H9 (cell line): ENCODE measurements at regions not wholly inside any gene's neighbourhood (a gene's known extent, or its start where the extent isn't known, plus 50 kb on each side); places are given as distances from the start of the nearest gene placed in this dataset.
A peak's percentile ranks its signal among the peaks of the same experiment; 100 is the strongest.

Source experiments
- DNase-seq: peaks from one replicate; pipeline ENCODE4 v3.0.0-alpha.2; 2017
- H2AFZ ChIP-seq: one replicate; pipeline ENCODE4 v1.6.1; 2013; ENCODE audit warnings: mild to moderate bottlenecking, low read length, control low read depth, moderate library complexity
- H2AK5ac ChIP-seq: 2 replicates; pipeline ENCODE4 v1.6.1; 2013; ENCODE audit warnings: low read length, control low read depth, mixed read lengths; ENCODE audit not compliant: insufficient read length
- H2BK120ac ChIP-seq: one replicate; pipeline ENCODE4 v1.6.1; 2013; ENCODE audit warnings: low read depth, mild to moderate bottlenecking, low read length, control low read depth, inconsistent platforms; ENCODE audit not compliant: poor library complexity, severe bottlenecking
- H2BK12ac ChIP-seq: 2 replicates; pipeline ENCODE4 v1.6.1; 2013; ENCODE audit warnings: low read length, control low read depth, mixed read lengths, low read depth; ENCODE audit not compliant: insufficient read length
- H2BK15ac ChIP-seq: 2 replicates; pipeline ENCODE4 v1.6.1; 2013; ENCODE audit warnings: low read depth, low read length, control low read depth
- H2BK20ac ChIP-seq: one replicate; pipeline ENCODE4 v1.6.1; 2013; ENCODE audit warnings: low read depth, mild to moderate bottlenecking, low read length, control low read depth, inconsistent platforms; ENCODE audit not compliant: poor library complexity, severe bottlenecking
- H2BK5ac ChIP-seq: 2 replicates; pipeline ENCODE4 v1.6.1; 2013; ENCODE audit warnings: low read length, control low read depth, mixed read lengths; ENCODE audit not compliant: insufficient read length
- H3K14ac ChIP-seq: 2 replicates; pipeline ENCODE4 v1.6.1; 2013; ENCODE audit warnings: low read length, control low read depth; ENCODE audit not compliant: insufficient read depth
- H3K18ac ChIP-seq: 2 replicates; pipeline ENCODE4 v1.6.1; 2013; ENCODE audit warnings: low read depth, mild to moderate bottlenecking, mixed read lengths, low read length, control low read depth; ENCODE audit not compliant: insufficient read length
- H3K23ac ChIP-seq: 2 replicates; pipeline ENCODE4 v1.6.1; 2013; ENCODE audit warnings: low read length, control low read depth, mixed read lengths, low read depth; ENCODE audit not compliant: insufficient read length
- H3K23me2 ChIP-seq: 2 replicates; pipeline ENCODE4 v1.6.1; 2013; ENCODE audit warnings: low read depth, mild to moderate bottlenecking, mixed read lengths, low read length, control low read depth; ENCODE audit not compliant: insufficient read length, poor library complexity, severe bottlenecking
- H3K27ac ChIP-seq: 2 replicates; pipeline ENCODE4 v1.5.1; 2013; ENCODE audit warnings: low read length, control low read depth, mixed read lengths, low read depth; ENCODE audit not compliant: insufficient read length
- H3K27me3 ChIP-seq: 2 replicates; pipeline ENCODE4 v1.6.1; 2013; ENCODE audit warnings: low read length, control low read depth, inconsistent platforms; ENCODE audit not compliant: insufficient read depth
- H3K4ac ChIP-seq: 2 replicates; pipeline ENCODE4 v1.6.1; 2013; ENCODE audit warnings: low read depth, mild to moderate bottlenecking, control low read depth, inconsistent platforms, low read length, moderate library complexity
- H3K4me1 ChIP-seq: 2 replicates; pipeline ENCODE4 v1.6.1; 2013; ENCODE audit warnings: low read length, control low read depth, inconsistent platforms; ENCODE audit not compliant: insufficient read depth
- H3K4me2 ChIP-seq: 2 replicates; pipeline ENCODE4 v1.6.1; 2013; ENCODE audit warnings: low read length, control low read depth, mixed read lengths; ENCODE audit not compliant: insufficient read length, insufficient read depth
- H3K56ac ChIP-seq: 2 replicates; pipeline ENCODE4 v1.6.1; 2013; ENCODE audit warnings: low read depth, mild to moderate bottlenecking, mixed read lengths, low read length, control low read depth; ENCODE audit not compliant: insufficient read length
- H3K79me1 ChIP-seq: 2 replicates; pipeline ENCODE4 v1.6.1; 2013; ENCODE audit warnings: low read depth, mild to moderate bottlenecking, moderate library complexity, low read length, control low read depth, inconsistent platforms; ENCODE audit not compliant: insufficient read depth, poor library complexity, severe bottlenecking
- H3K79me2 ChIP-seq: 2 replicates; pipeline ENCODE4 v1.6.1; 2013; ENCODE audit warnings: low read length, control low read depth, inconsistent platforms; ENCODE audit not compliant: insufficient read depth
- H3K9ac ChIP-seq: 2 replicates; pipeline ENCODE4 v1.6.1; 2013; ENCODE audit warnings: low read length, control low read depth, mixed read lengths; ENCODE audit not compliant: insufficient read length; ENCODE audit errors: extremely low read depth
- H3K9me3 ChIP-seq: one replicate; pipeline ENCODE4 v1.6.1; 2013; ENCODE audit warnings: low read depth, low read length, inconsistent platforms; ENCODE audit not compliant: control insufficient read depth
- H3T11ph ChIP-seq: one replicate; pipeline ENCODE4 v1.6.1; 2013; ENCODE audit warnings: mild to moderate bottlenecking, low read length, control low read depth, inconsistent platforms
- H4K20me1 ChIP-seq: one replicate; pipeline ENCODE4 v1.6.1; 2013; ENCODE audit not compliant: control insufficient read depth, insufficient read length, insufficient read depth
- H4K5ac ChIP-seq: 2 replicates; pipeline ENCODE4 v1.6.1; 2013; ENCODE audit warnings: low read depth, mild to moderate bottlenecking, mixed read lengths, low read length, control low read depth; ENCODE audit not compliant: insufficient read length
- H4K8ac ChIP-seq: replicated peaks from 2 replicates; pipeline ENCODE4 v1.6.1; 2013; ENCODE audit warnings: low read length, control low read depth, mixed read lengths, low read depth; ENCODE audit not compliant: insufficient read length
- H4K91ac ChIP-seq: 2 replicates; pipeline ENCODE4 v1.6.1; 2013; ENCODE audit warnings: low read depth, mild to moderate bottlenecking, moderate library complexity, mixed read lengths, low read length, control low read depth; ENCODE audit not compliant: insufficient read length
- H3K27ac Mint-ChIP-seq, 3 experiments: 2 replicates in 2 of 3; 3 replicates in 1 of 3; pipeline ENCODE4 v1.8.0; 2020 to 2021; ENCODE audit warnings: mixed read lengths in 3 of 3, mild to moderate bottlenecking in 1 of 3, moderate library complexity in 1 of 3
- H3K27me3 Mint-ChIP-seq: 2 replicates; pipeline ENCODE4 v1.8.0; 2021; ENCODE audit warnings: low read depth, mild to moderate bottlenecking, moderate library complexity, mixed read lengths
- H3K36me3 Mint-ChIP-seq, 3 experiments: 2 replicates in 2 of 3; 3 replicates in 1 of 3; pipeline ENCODE4 v1.8.0; 2020 to 2021; ENCODE audit warnings: low read depth in 3 of 3, mixed read lengths in 3 of 3; ENCODE audit not compliant: insufficient read depth in 1 of 3
- H3K4me1 Mint-ChIP-seq, 2 experiments: 2 replicates each; pipeline ENCODE4 v1.8.0; 2020; ENCODE audit warnings: mixed read lengths in 2 of 2
- H3K4me3 Mint-ChIP-seq, 2 experiments: 2 replicates in 1 of 2; 3 replicates in 1 of 2; pipeline ENCODE4 v1.8.0; 2020 to 2021; ENCODE audit warnings: mild to moderate bottlenecking in 2 of 2, mixed read lengths in 2 of 2, moderate library complexity in 1 of 2
- H3K9me3 Mint-ChIP-seq, 2 experiments: 2 replicates in 1 of 2; 3 replicates in 1 of 2; pipeline ENCODE4 v1.8.0; 2020; ENCODE audit warnings: mild to moderate bottlenecking in 2 of 2, mixed read lengths in 2 of 2, moderate library complexity in 1 of 2
- WGBS: extraction: QIAGEN DNeasy Blood & Tissue Kit; methylation state at CpG from one replicate; pipeline ENCODE4 v1.1.7; 2013; ENCODE audit warnings: missing lambda C conversion rate, low lambda C conversion rate, mixed read lengths; ENCODE audit not compliant: insufficient read length; ENCODE audit errors: extremely low coverage; 5-methylcytosine and 5-hydroxymethylcytosine counted together
- TF ChIP-seq, protein P1 (sequence below): fragments of 200-600 bp; sonication (generic); conservative IDR thresholded peaks from 3 replicates; pipeline ENCODE4 v1.8.0; 2021; ENCODE audit warnings: antibody characterized with exemption, mild to moderate bottlenecking

DNA sequence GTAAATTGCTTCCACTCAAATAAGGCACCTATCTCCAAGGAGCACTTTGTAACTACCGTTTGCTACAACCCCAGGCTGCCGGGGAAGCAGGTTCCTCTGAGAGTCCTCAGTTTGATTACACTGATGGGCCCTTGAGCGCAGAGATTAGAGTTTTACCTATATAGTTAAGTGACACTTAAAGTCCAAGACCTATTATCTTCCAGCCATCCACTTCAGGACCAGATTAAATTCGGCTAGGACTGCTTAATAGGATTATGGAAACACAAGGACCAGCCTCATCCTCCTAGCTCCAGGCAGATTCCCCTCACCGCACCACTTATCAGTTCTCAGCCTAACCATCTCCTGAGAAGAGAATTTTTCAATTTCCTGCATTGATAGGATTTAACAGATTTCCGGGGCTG lies 64.7 kb upstream of the TIAM2 start:
- Mint-ChIP-seq H3K27ac (peak overlapping the region in 1 of 3 experiments; percentile 50; a peak in 3 of 7 replicates), H3K9me3 (no peaks in the 10 kb centered on the region), H3K4me3 (no peak overlapping the region), H3K4me1 (peaks cover 30 to 33% of the 10 kb centered on the region in 2 experiments), H3K27me3 (no peaks in the 10 kb centered on the region), H3K36me3 (no peaks in the 10 kb centered on the region)
- Histone ChIP-seq H2AFZ (no peak overlapping the region), H3K79me2 (no peaks in the 10 kb centered on the region), H2BK15ac (no peak overlapping the region), H3K27me3 (no peaks in the 10 kb centered on the region), H3T11ph (no peak overlapping the region), H3K79me1 (no peaks in the 10 kb centered on the region), H4K5ac (no peak overlapping the region), H3K14ac (no peak overlapping the region), H3K56ac (no peak overlapping the region), H2AK5ac (no peak overlapping the region), H2BK12ac (no peak overlapping the region), H3K27ac (no peak overlapping the region), H2BK5ac (no peak overlapping the region), H3K9me3 (no peaks in the 10 kb centered on the region), H3K9ac (no peak overlapping the region), H2BK120ac (no peak overlapping the region), H3K23me2 (no peaks in the 10 kb centered on the region), H3K18ac (no peak overlapping the region), H4K8ac (no peak overlapping the region), H3K4me1 (peaks cover 12% of the 10 kb centered on the region), H2BK20ac (no peak overlapping the region), H3K4ac (no peak overlapping the region), H3K23ac (no peak overlapping the region), H4K20me1 (no peaks in the 10 kb centered on the region), H4K91ac (no peak overlapping the region), H3K4me2 (no peak overlapping the region)
- DNase-seq = no peak
- WGBS = no CpG with 5 or more reads among the region's 6 CpGs
- TF ChIP-seq, protein P1, sequence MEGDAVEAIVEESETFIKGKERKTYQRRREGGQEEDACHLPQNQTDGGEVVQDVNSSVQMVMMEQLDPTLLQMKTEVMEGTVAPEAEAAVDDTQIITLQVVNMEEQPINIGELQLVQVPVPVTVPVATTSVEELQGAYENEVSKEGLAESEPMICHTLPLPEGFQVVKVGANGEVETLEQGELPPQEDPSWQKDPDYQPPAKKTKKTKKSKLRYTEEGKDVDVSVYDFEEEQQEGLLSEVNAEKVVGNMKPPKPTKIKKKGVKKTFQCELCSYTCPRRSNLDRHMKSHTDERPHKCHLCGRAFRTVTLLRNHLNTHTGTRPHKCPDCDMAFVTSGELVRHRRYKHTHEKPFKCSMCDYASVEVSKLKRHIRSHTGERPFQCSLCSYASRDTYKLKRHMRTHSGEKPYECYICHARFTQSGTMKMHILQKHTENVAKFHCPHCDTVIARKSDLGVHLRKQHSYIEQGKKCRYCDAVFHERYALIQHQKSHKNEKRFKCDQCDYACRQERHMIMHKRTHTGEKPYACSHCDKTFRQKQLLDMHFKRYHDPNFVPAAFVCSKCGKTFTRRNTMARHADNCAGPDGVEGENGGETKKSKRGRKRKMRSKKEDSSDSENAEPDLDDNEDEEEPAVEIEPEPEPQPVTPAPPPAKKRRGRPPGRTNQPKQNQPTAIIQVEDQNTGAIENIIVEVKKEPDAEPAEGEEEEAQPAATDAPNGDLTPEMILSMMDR = no peak
